SK-N-SH (cell line): ENCODE measurements at regions not wholly inside any gene's neighbourhood (a gene's known extent, or its start where the extent isn't known, plus 50 kb on each side); places are given as distances from the start of the nearest gene placed in this dataset.

Source experiments
- CTCF ChIA-PET: fragments of 300-600, 350-600 bp; formaldehyde crosslinking; extraction: SDS; loops from one replicate; lab custom pipeline; 2021; lab: Yijun Ruan, JAX
- POLR2A ChIA-PET: fragments of 350-600 bp; sonication (Branson Sonifier 250); formaldehyde crosslinking; extraction: SDS; loops from one replicate; lab custom pipeline; 2020; ENCODE audit warnings: antibody characterized with exemption, inconsistent platforms; lab: Yijun Ruan, JAX
- DNase-seq: peaks from one replicate; pipeline ENCODE4 v3.0.0; 2012
- H2AFZ ChIP-seq: fragments of 200-600 bp; sonication (generic); 2 replicates; pipeline ENCODE4 v1.8.1; 2016; ENCODE audit warnings: antibody characterized with exemption, mild to moderate bottlenecking, low read depth
- H3F3A ChIP-seq: fragments of 200-600 bp; sonication (generic); replicated peaks from 2 replicates; pipeline ENCODE3; 2016; ENCODE audit warnings: antibody characterized with exemption, mild to moderate bottlenecking; ENCODE audit not compliant: insufficient read depth
- H3K27ac ChIP-seq, 2 experiments: fragments of 200-500 bp in 1 of 2; fragments of 200-600 bp in 1 of 2; sonication (Bioruptor generic) in 1 of 2; sonication (generic), shearing (Covaris generic) in 1 of 2; 2 replicates each; pipeline versions ENCODE4 v1.5.1 to v1.6.1; 2014 to 2016; ENCODE audit warnings: low read depth in 2 of 2, inconsistent platforms in 1 of 2, low read length in 1 of 2, mild to moderate bottlenecking in 1 of 2, mixed read lengths in 1 of 2
- H3K27me3 ChIP-seq: fragments of 200-600 bp; sonication (generic), shearing (Covaris generic); 2 replicates; pipeline ENCODE4 v1.6.1; 2016; ENCODE audit warnings: mixed run types; ENCODE audit not compliant: insufficient read depth
- H3K36me3 ChIP-seq, 2 experiments: fragments of 200-500 bp in 1 of 2; fragments of 200-600 bp in 1 of 2; sonication (Bioruptor generic) in 1 of 2; sonication (generic) in 1 of 2; replicated peaks in 1 of 2; 2 replicates each; pipeline versions ENCODE3 to v1.5.1; 2014 to 2016; ENCODE audit warnings: low read length in 1 of 2, mild to moderate bottlenecking in 1 of 2; ENCODE audit not compliant: insufficient read depth in 2 of 2, control insufficient read depth in 1 of 2
- H3K4me1 ChIP-seq, 2 experiments: fragments of 200-500 bp in 1 of 2; fragments of 200-600 bp in 1 of 2; sonication (Bioruptor generic) in 1 of 2; sonication (generic), shearing (Covaris generic) in 1 of 2; 2 replicates each; pipeline versions ENCODE4 v1.5.1 to v1.6.1; 2014 to 2016; ENCODE audit warnings: low read depth in 1 of 2, low read length in 1 of 2, mixed run types in 1 of 2; ENCODE audit not compliant: insufficient read depth in 2 of 2, control insufficient read depth in 1 of 2
- H3K4me2 ChIP-seq: fragments of 200-600 bp; sonication (generic), shearing (Covaris generic); 2 replicates; pipeline ENCODE4 v1.6.1; 2017; ENCODE audit warnings: mixed run types
- H3K4me3 ChIP-seq, 2 experiments: fragments of 200-500 bp in 1 of 2; fragments of 200-600 bp in 1 of 2; sonication (Bioruptor generic) in 1 of 2; sonication (generic), shearing (Covaris generic) in 1 of 2; 2 replicates each; pipeline versions ENCODE4 v1.5.1 to v1.8.1; 2014 to 2016; ENCODE audit warnings: low read depth in 2 of 2, inconsistent platforms in 1 of 2, low read length in 1 of 2, mild to moderate bottlenecking in 1 of 2, mixed read lengths in 1 of 2, moderate library complexity in 1 of 2
- H3K79me2 ChIP-seq: fragments of 200-600 bp; sonication (generic); 2 replicates; pipeline ENCODE4 v1.8.1; 2017; ENCODE audit warnings: mild to moderate bottlenecking; ENCODE audit not compliant: insufficient read depth
- H3K9ac ChIP-seq: fragments of 200-600 bp; sonication (generic); 2 replicates; pipeline ENCODE4 v1.6.1; 2017; ENCODE audit warnings: mixed run types
- H3K9me2 ChIP-seq: fragments of 200-600 bp; sonication (generic); 2 replicates; pipeline ENCODE4 v1.6.1; 2017; ENCODE audit warnings: mixed run types
- H3K9me3 ChIP-seq: fragments of 200-600 bp; sonication (generic); 2 replicates; pipeline ENCODE4 v1.6.1; 2017; ENCODE audit warnings: mixed run types, mild to moderate bottlenecking, moderate library complexity
- H4K20me1 ChIP-seq: fragments of 200-600 bp; sonication (generic); 2 replicates; pipeline ENCODE4 v1.6.1; 2017; ENCODE audit warnings: mild to moderate bottlenecking, mixed run types; ENCODE audit not compliant: insufficient read depth
- CHD2 ChIP-seq: fragments of 150-350 bp; IDR thresholded peaks from 2 replicates; pipeline ENCODE4 v1.6.1; 2018; ENCODE audit warnings: low read length; ENCODE audit not compliant: partially characterized antibody
- CTCF ChIP-seq: fragments of 200-600 bp; sonication (generic); IDR thresholded peaks from 2 replicates; pipeline ENCODE4 v1.6.1; 2017; ENCODE audit warnings: antibody characterized with exemption, mild to moderate bottlenecking, moderate library complexity
- EP300 ChIP-seq, 2 experiments: IDR thresholded peaks; 2 replicates each; pipeline versions ENCODE4 v1.4.0 to v1.6.1; 2012; ENCODE audit warnings: borderline replicate concordance in 1 of 2, low read depth in 1 of 2, low read length in 1 of 2
- FOSL2 ChIP-seq: IDR thresholded peaks from 2 replicates; pipeline ENCODE4 v1.4.0; 2012; ENCODE audit warnings: low read depth, mild to moderate bottlenecking, moderate library complexity, borderline replicate concordance
- FOXJ3 ChIP-seq: sonication (generic); formaldehyde crosslinking; IDR thresholded peaks from 2 replicates; pipeline ENCODE4 v1.5.1; 2020; ENCODE audit warnings: mild to moderate bottlenecking, missing genetic modification reagents
- GATA2 ChIP-seq: sonication (generic); formaldehyde crosslinking; IDR thresholded peaks from 2 replicates; pipeline ENCODE4 v1.5.0; 2020; ENCODE audit warnings: mild to moderate bottlenecking, missing genetic modification reagents
- MEF2A ChIP-seq: IDR thresholded peaks from 2 replicates; pipeline ENCODE4 v1.4.0; 2012; ENCODE audit warnings: low read depth, borderline replicate concordance
- MXI1 ChIP-seq: IDR thresholded peaks from 2 replicates; pipeline ENCODE4 v1.6.1; 2012; ENCODE audit warnings: mild to moderate bottlenecking, low read depth, low read length, improper control_type of control experiment
- RAD21 ChIP-seq: IDR thresholded peaks from 2 replicates; pipeline ENCODE4 v1.6.1; 2012; ENCODE audit warnings: mild to moderate bottlenecking, low read length
- RCOR1 ChIP-seq: fragments of 150-350 bp; IDR thresholded peaks from 2 replicates; pipeline ENCODE4 v1.6.1; 2017; ENCODE audit warnings: antibody characterized with exemption, low read length
- REST ChIP-seq: IDR thresholded peaks from 2 replicates; pipeline ENCODE4 v1.6.1; 2012; ENCODE audit warnings: mild to moderate bottlenecking, low read depth, low read length, moderate library complexity
- SMC3 ChIP-seq: IDR thresholded peaks from 2 replicates; pipeline ENCODE4 v1.6.1; 2012; ENCODE audit warnings: low read depth, low read length, improper control_type of control experiment
- USF1 ChIP-seq: IDR thresholded peaks from 2 replicates; pipeline ENCODE4 v1.4.0; 2012; ENCODE audit warnings: low read depth, borderline replicate concordance
- USF2 ChIP-seq: fragments of 150-350 bp; IDR thresholded peaks from 2 replicates; pipeline ENCODE4 v1.6.1; 2017; ENCODE audit warnings: antibody characterized with exemption, low read length, low read depth, borderline replicate concordance
- YY1 ChIP-seq: IDR thresholded peaks from 2 replicates; pipeline ENCODE4 v1.4.0; 2012; ENCODE audit warnings: low read depth, mild to moderate bottlenecking
- ZBTB33 ChIP-seq: IDR thresholded peaks from 2 replicates; pipeline ENCODE4 v1.4.0; 2012; ENCODE audit warnings: low read depth, borderline replicate concordance
- WGBS: methylation state at CpG from one replicate; pipeline ENCODE4 v1.1.6; 2017; ENCODE audit warnings: low lambda C conversion rate; 5-methylcytosine and 5-hydroxymethylcytosine counted together

GRCh38 chr3:178201714-178202113 lies 334.5 kb upstream of the KCNMB2 start:
- Histone ChIP-seq H3K27ac (peak overlapping the region in 1 of 2 experiments; percentile 97; a peak in 2 of 4 replicates), H3K9ac (no peak overlapping the region), H2AFZ (no peak overlapping the region), H3F3A (peaks cover 6% of the 10 kb centered on the region), H3K36me3 (no peaks in the 10 kb centered on the region), H3K9me3 (no peaks in the 10 kb centered on the region), H3K4me2 (no peak overlapping the region), H3K4me3 (no peak overlapping the region), H3K27me3 (no peaks in the 10 kb centered on the region), H3K79me2 (no peaks in the 10 kb centered on the region), H4K20me1 (no peaks in the 10 kb centered on the region), H3K9me2 (no peaks in the 10 kb centered on the region), H3K4me1 (peaks cover 0 to 27% of the 10 kb centered on the region in 2 experiments; a peak in 3 of 4 replicates)
- peak; percentile 13; the same call in 1 of the 2 replicates for TF ChIP-seq RAD21
- peak; percentile 85 for TF ChIP-seq GATA2 (CRISPR knock-in tag)
- TF ChIP-seq SMC3 = no peak
- no peak; the same call in none of the 2 replicates for TF ChIP-seq FOXJ3 (CRISPR knock-in tag)
- no peak for TF ChIP-seq FOSL2
- no peak for TF ChIP-seq REST
- TF ChIP-seq ZBTB33 = no peak
- no peak for TF ChIP-seq YY1
- no peak for TF ChIP-seq CTCF
- TF ChIP-seq CHD2 = peak; percentile 55
- TF ChIP-seq USF1 = no peak
- TF ChIP-seq MXI1 = 0 out of 2 replicates have a peak, but pooled peaks have one; percentile 20
- no peak for TF ChIP-seq MEF2A
- no peak for TF ChIP-seq USF2
- TF ChIP-seq RCOR1 = peak; percentile 47; the same call in 1 of the 2 replicates
- TF ChIP-seq EP300 (IDR thresholded peaks at IDR 0.05; ENCODE audit: borderline replicate concordance in 1 of 2, low read depth in 1 of 2, low read length in 1 of 2) = peak in 1 of 2 experiments; percentile 85; a peak in 2 of 4 replicates
- 80% methylated on average over 1 of the region's 1 CpG for WGBS
- peak; percentile 19 for DNase-seq
- POLR2A ChIA-PET = no interaction called here
- CTCF ChIA-PET = no interaction called here
